Stimulated activated CD4-positive, alpha-beta T cell treated with anti-CD3 and anti-CD28 coated beads, Interleukin-4, amount 100 ng/mL, for 4 hours (primary cell): ENCODE measurements at regions not wholly inside any gene's neighbourhood (a gene's known extent, or its start where the extent isn't known, plus 50 kb on each side); places are given as distances from the start of the nearest gene placed in this dataset.
"Not testable (repeated sequence)": the region's sequence is repeated elsewhere in the genome, so short reads cannot be mapped to it uniquely, and the experiment has no call there.

Experiments used
- DNase-seq, 2 experiments: peaks; one replicate each; pipeline ENCODE4 v3.0.0-alpha.2; 2020

- no peak for DNase-seq
These were observed 477.3 kb downstream of the PREX1 start for GRCh38 chr20:48350313-48350988.

- DNase-seq = no peak
These were observed 478.1 kb downstream of the PREX1 start for GRCh38 chr20:48349656-48350055.

GRCh38 chr20:48348022-48348421 is 479.8 kb downstream of the PREX1 start:
- no peak for DNase-seq

GRCh38 chr20:48342822-48343513 is 484.8 kb downstream of the PREX1 start:
- DNase-seq = no peak

GRCh38 chr20:48340883-48341281 is 486.9 kb downstream of the PREX1 start:
- no peak for DNase-seq

GRCh38 chr20:48339986-48340882 is 487.6 kb downstream of the PREX1 start:
- no peak for DNase-seq

- no peak for DNase-seq
These were observed 488.4 kb downstream of the PREX1 start for GRCh38 chr20:48339190-48339985.

GRCh38 chr20:48338717-48339116 is 489.1 kb downstream of the PREX1 start:
- no peak for DNase-seq

GRCh38 chr20:48336597-48336996 is 491.2 kb downstream of the PREX1 start:
- no peak for DNase-seq

GRCh38 chr20:48335308-48336050 is 492.3 kb downstream of the PREX1 start:
- DNase-seq = no peak

GRCh38 chr20:48333707-48334106 is 494.1 kb downstream of the PREX1 start:
- no peak for DNase-seq

GRCh38 chr20:48332555-48332954 is 495.2 kb downstream of the PREX1 start:
- no peak for DNase-seq

GRCh38 chr20:48331518-48332286 is 496.1 kb downstream of the PREX1 start:
- no peak for DNase-seq

- no peak for DNase-seq
These were observed 497.8 kb downstream of the PREX1 start for GRCh38 chr20:48329676-48330664.

- no peak for DNase-seq
These were observed 498.7 kb downstream of the PREX1 start for GRCh38 chr20:48329031-48329615.

- DNase-seq = not testable (repeated sequence)
These were observed 500.0 kb downstream of the PREX1 start for GRCh38 chr20:48327848-48328247.

GRCh38 chr20:48326868-48327267 is 500.9 kb downstream of the PREX1 start:
- no peak for DNase-seq

- no peak for DNase-seq
These were observed 501.4 kb downstream of the PREX1 start for GRCh38 chr20:48326434-48326691.

- no peak for DNase-seq
These were observed 502.0 kb downstream of the PREX1 start for GRCh38 chr20:48325656-48326433.
